Karpas-422 (cell line): ENCODE measurements at regions not wholly inside any gene's neighbourhood (a gene's known extent, or its start where the extent isn't known, plus 50 kb on each side); places are given as distances from the start of the nearest gene placed in this dataset.
"Not testable (repeated sequence)": the region's sequence is repeated elsewhere in the genome, so short reads cannot be mapped to it uniquely, and the experiment has no call there.

Experiments
- DNase-seq: peaks from one replicate; pipeline ENCODE4 v3.0.0-alpha.2; 2015
- H2AFZ ChIP-seq: fragments of 200-600 bp; sonication (generic); 2 replicates; pipeline ENCODE4 v1.6.1; 2014; ENCODE audit warnings: antibody characterized with exemption, low read length, mixed read lengths
- H3K27ac ChIP-seq: fragments of 200-600 bp; sonication (generic); 2 replicates; pipeline ENCODE4 v1.5.1; 2014; ENCODE audit warnings: mild to moderate bottlenecking, low read length, moderate library complexity
- H3K27me3 ChIP-seq: fragments of 200-600 bp; sonication (generic); 2 replicates; pipeline ENCODE4 v1.6.1; 2014; ENCODE audit warnings: low read length, mixed read lengths
- H3K36me3 ChIP-seq: fragments of 200-600 bp; sonication (generic); 2 replicates; pipeline ENCODE4 v1.6.1; 2014; ENCODE audit warnings: low read length, mixed read lengths; ENCODE audit not compliant: insufficient read depth
- H3K4me1 ChIP-seq: fragments of 200-600 bp; sonication (generic); 2 replicates; pipeline ENCODE4 v1.6.1; 2014; ENCODE audit warnings: mild to moderate bottlenecking, low read length, mixed read lengths
- H3K4me2 ChIP-seq: fragments of 200-600 bp; sonication (generic); 2 replicates; pipeline ENCODE4 v1.6.1; 2014; ENCODE audit warnings: low read length, low read depth, mild to moderate bottlenecking; ENCODE audit not compliant: poor library complexity, severe bottlenecking
- H3K4me3 ChIP-seq: fragments of 200-600 bp; sonication (generic); 2 replicates; pipeline ENCODE4 v1.5.1; 2014; ENCODE audit warnings: mild to moderate bottlenecking, antibody characterized with exemption, low read length, mixed read lengths
- H3K79me2 ChIP-seq: fragments of 200-600 bp; sonication (generic); 2 replicates; pipeline ENCODE4 v1.6.1; 2014; ENCODE audit warnings: mild to moderate bottlenecking, low read length, mixed read lengths
- H3K9ac ChIP-seq: fragments of 200-600 bp; sonication (generic); 2 replicates; pipeline ENCODE4 v1.6.0; 2014; ENCODE audit warnings: low read length
- H3K9me2 ChIP-seq: fragments of 200-600 bp; sonication (generic), shearing (Covaris generic); replicated peaks from 2 replicates; pipeline ENCODE4 v1.6.0; 2014; ENCODE audit warnings: mild to moderate bottlenecking, low read length, moderate library complexity; ENCODE audit not compliant: insufficient read depth
- H3K9me3 ChIP-seq: fragments of 300-700, 200-600 bp; sonication (generic); 2 replicates; pipeline ENCODE4 v1.6.1; 2014; ENCODE audit warnings: low read length, mixed read lengths
- H4K20me1 ChIP-seq: fragments of 200-600 bp; sonication (generic); 2 replicates; pipeline ENCODE4 v1.6.1; 2014; ENCODE audit warnings: mild to moderate bottlenecking, antibody characterized with exemption, low read length, low read depth; ENCODE audit not compliant: insufficient read depth

- H3K4me2 ChIP-seq: no peak overlapping the region
- H3K9me3 ChIP-seq: 0 out of 2 replicates have a peak, but pooled peaks cover 3% of the 10 kb centered on the region
- no peak overlapping the region for H3K9ac ChIP-seq
- no peak overlapping the region for H2AFZ ChIP-seq
- no peaks in the 10 kb centered on the region for H4K20me1 ChIP-seq
- H3K36me3 ChIP-seq: no peaks in the 10 kb centered on the region
- H3K4me1 ChIP-seq: no peaks in the 10 kb centered on the region
- no peak overlapping the region for H3K4me3 ChIP-seq
- H3K79me2 ChIP-seq: no peaks in the 10 kb centered on the region
- no peak overlapping the region for H3K27ac ChIP-seq
- no peaks in the 10 kb centered on the region for H3K27me3 ChIP-seq
- DNase-seq: no peak
- H3K9me2 ChIP-seq: no peaks in the 10 kb centered on the region
Observed at GRCh38 chr4:137852326-137852725, 320.0 kb upstream of the PCDH18 start.

DNA sequence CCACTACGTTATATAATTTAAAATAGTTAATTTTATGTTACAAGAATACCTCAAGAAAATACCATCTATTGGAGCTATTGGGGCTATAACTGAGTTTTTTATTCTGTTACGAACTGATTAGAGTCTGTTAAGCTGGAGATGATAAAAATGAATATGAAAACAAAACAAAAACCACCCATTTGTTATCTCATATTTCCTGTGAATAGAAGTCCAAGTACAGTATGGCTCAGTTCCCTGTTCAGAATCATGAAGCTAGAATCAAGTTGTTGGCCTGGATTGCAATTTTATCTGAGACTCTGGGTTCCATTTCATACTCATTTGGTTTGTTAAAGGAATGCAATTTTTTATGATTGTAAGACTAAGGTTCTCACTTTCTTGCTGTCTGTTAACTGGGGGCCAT, 319.1 kb upstream of the PCDH18 start:
- Histone ChIP-seq H3K4me1 (no peaks in the 10 kb centered on the region), H3K9ac (no peak overlapping the region), H2AFZ (no peak overlapping the region), H4K20me1 (no peaks in the 10 kb centered on the region), H3K36me3 (no peaks in the 10 kb centered on the region), H3K9me3 (0 out of 2 replicates have a peak, but pooled peaks cover 3% of the 10 kb centered on the region), H3K27me3 (no peaks in the 10 kb centered on the region), H3K4me3 (no peak overlapping the region), H3K79me2 (no peaks in the 10 kb centered on the region), H3K9me2 (no peaks in the 10 kb centered on the region), H3K27ac (no peak overlapping the region), H3K4me2 (no peak overlapping the region)
- no peak for DNase-seq

DNA sequence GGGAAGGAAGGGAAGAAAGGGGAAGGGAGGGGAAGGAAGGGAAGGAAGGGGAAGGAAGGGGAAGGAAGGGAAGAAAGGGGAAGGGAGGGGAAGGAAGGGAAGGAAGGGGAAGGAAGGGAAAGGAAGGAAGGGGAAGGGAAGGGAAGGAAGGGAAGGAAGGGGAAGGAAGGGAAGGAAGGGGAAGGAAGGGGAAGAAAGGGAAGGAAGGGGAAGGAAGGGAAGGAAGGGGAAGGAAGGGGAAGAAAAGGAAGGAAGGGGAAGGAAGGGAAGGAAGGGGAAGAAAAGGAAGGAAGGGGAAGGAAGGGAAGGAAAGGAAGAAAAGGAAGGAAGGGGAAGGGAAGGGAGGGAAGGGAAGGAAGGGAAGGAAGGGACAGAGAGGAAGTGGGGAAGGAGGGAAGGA, 295.7 kb upstream of the PCDH18 start:
- H3K9me2 ChIP-seq, H3K36me3 ChIP-seq, H3K79me2 ChIP-seq, H3K27ac ChIP-seq, DNase-seq, H3K4me2 ChIP-seq, H3K9me3 ChIP-seq, H3K9ac ChIP-seq, H3K4me3 ChIP-seq, H3K27me3 ChIP-seq, H2AFZ ChIP-seq, H4K20me1 ChIP-seq, H3K4me1 ChIP-seq: not testable (repeated sequence)

DNA sequence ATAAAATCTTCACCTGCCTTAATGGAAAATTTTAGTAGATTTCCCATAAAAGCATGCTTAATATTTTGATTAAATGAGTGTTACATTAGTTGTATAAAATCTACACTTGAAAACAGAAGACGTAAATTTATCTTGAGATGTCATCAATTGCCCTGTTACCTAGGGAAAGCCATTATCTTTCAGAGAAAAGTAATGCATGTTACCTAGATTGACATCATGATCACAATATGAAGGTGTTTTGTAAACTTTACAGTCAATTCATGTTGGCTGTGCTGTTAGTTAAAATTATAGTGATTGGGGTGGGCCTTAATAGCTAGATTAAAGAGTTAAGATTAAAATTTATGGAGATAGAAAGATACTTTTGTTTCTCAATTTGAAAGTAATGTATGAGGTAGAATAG, 293.2 kb upstream of the PCDH18 start:
- no peaks in the 10 kb centered on the region for H3K4me1 ChIP-seq
- no peak overlapping the region for H3K4me3 ChIP-seq
- no peaks in the 10 kb centered on the region for H3K79me2 ChIP-seq
- no peak overlapping the region for H3K4me2 ChIP-seq
- no peaks in the 10 kb centered on the region for H4K20me1 ChIP-seq
- no peaks in the 10 kb centered on the region for H3K27me3 ChIP-seq
- no peaks in the 10 kb centered on the region for H3K9me3 ChIP-seq
- no peak for DNase-seq
- H3K9ac ChIP-seq: no peak overlapping the region
- no peaks in the 10 kb centered on the region for H3K9me2 ChIP-seq
- no peak overlapping the region for H3K27ac ChIP-seq
- H2AFZ ChIP-seq: no peak overlapping the region
- H3K36me3 ChIP-seq: no peaks in the 10 kb centered on the region

DNA sequence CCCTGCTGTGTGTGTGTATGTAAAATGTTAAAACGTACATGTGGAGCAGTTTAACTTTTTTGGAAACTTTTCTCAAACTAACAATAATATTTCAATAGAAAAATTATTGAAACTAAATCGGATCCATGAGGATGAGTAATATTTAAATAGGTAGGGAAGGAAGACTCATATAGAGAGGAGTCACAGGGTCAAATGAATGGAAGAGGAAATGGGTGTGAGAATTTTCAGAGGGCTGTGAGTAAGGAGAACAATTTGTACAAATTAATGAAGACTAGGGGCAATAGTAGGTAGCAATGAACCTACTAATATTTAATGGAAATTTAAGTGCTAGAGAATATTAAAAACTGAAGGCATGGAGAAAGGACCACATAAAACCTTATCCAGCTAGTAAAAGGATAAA, 290.7 kb upstream of the PCDH18 start:
- H3K9ac ChIP-seq: no peak overlapping the region
- H3K36me3 ChIP-seq: no peaks in the 10 kb centered on the region
- no peaks in the 10 kb centered on the region for H4K20me1 ChIP-seq
- no peak overlapping the region for H3K4me3 ChIP-seq
- no peak overlapping the region for H3K27ac ChIP-seq
- no peak overlapping the region for H2AFZ ChIP-seq
- H3K9me2 ChIP-seq: no peaks in the 10 kb centered on the region
- H3K79me2 ChIP-seq: no peaks in the 10 kb centered on the region
- DNase-seq: no peak
- no peak overlapping the region for H3K4me2 ChIP-seq
- H3K4me1 ChIP-seq: no peaks in the 10 kb centered on the region
- no peaks in the 10 kb centered on the region for H3K27me3 ChIP-seq
- no peaks in the 10 kb centered on the region for H3K9me3 ChIP-seq

DNA sequence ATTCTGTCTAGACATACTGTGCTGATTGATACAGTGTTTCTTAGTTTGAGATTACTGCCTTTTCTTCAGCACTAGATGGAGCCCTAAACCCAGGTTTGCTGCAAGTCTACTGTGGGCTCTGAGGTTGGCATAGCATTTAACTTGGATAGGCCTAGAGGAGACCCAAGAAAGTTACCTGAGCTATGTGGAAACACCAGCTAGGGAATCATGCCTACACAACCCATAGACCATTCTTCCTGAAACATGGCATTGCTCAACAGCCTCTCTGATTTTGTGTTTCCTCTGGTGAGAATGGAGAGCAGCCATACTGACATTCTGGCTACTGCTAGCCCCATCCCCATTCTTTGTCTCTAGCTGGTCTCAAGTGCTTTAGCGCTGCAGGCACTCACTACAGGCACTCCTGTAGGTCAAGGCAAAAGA, 287.7 kb upstream of the PCDH18 start:
- Histone ChIP-seq H3K79me2 (no peaks in the 10 kb centered on the region), H3K4me2 (no peak overlapping the region), H3K27me3 (no peaks in the 10 kb centered on the region), H3K27ac (no peak overlapping the region), H3K9me2 (no peaks in the 10 kb centered on the region), H3K36me3 (no peaks in the 10 kb centered on the region), H3K4me3 (no peak overlapping the region), H3K4me1 (no peaks in the 10 kb centered on the region), H4K20me1 (no peaks in the 10 kb centered on the region), H3K9me3 (no peaks in the 10 kb centered on the region), H3K9ac (no peak overlapping the region), H2AFZ (no peak overlapping the region)
- peak; percentile 79 for DNase-seq

DNA sequence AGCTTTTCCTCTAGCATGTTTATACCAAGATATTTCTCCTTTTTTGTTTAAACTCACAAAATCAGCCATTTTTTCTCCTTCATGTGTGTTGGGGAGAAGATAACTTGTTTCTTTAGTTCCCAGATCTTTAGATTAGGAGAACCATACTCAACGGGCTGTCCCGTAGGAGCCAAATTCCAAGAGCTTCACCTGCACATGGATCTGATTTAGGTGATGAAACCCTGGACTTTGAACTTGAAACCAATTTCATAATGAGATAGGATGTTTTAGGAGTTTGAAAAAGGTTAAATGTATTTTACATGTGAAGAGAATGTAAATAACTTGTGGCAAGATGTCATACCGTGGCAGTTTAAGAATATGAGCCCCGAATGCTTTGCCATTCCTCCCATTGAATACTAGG, 280.0 kb upstream of the PCDH18 start:
- no peak overlapping the region for H2AFZ ChIP-seq

GRCh38 chr4:137806420-137806819, 274.1 kb upstream of the PCDH18 start:
- H3K36me3 ChIP-seq: no peaks in the 10 kb centered on the region
- no peaks in the 10 kb centered on the region for H4K20me1 ChIP-seq
- DNase-seq: no peak
- no peaks in the 10 kb centered on the region for H3K9me2 ChIP-seq
- no peaks in the 10 kb centered on the region for H3K79me2 ChIP-seq
- H3K4me1 ChIP-seq: no peaks in the 10 kb centered on the region
- H3K9ac ChIP-seq: no peak overlapping the region
- no peak overlapping the region for H3K27ac ChIP-seq
- H3K9me3 ChIP-seq: no peaks in the 10 kb centered on the region
- no peak overlapping the region for H3K4me3 ChIP-seq
- no peak overlapping the region for H2AFZ ChIP-seq
- H3K4me2 ChIP-seq: no peak overlapping the region
- H3K27me3 ChIP-seq: no peaks in the 10 kb centered on the region

More for the DNA sequence above, 280.0 kb upstream of the PCDH18 start:
- DNase-seq: no peak
- no peak overlapping the region for H3K4me2 ChIP-seq
- no peak overlapping the region for H3K4me3 ChIP-seq
- no peaks in the 10 kb centered on the region for H3K9me2 ChIP-seq
- no peaks in the 10 kb centered on the region for H3K27me3 ChIP-seq
- H3K79me2 ChIP-seq: no peaks in the 10 kb centered on the region
- H3K4me1 ChIP-seq: no peaks in the 10 kb centered on the region
- H3K27ac ChIP-seq: no peak overlapping the region
- no peaks in the 10 kb centered on the region for H3K9me3 ChIP-seq
- no peaks in the 10 kb centered on the region for H3K36me3 ChIP-seq
- no peak overlapping the region for H3K9ac ChIP-seq
- H4K20me1 ChIP-seq: no peaks in the 10 kb centered on the region

GRCh38 chr4:137804906-137805495, 272.7 kb upstream of the PCDH18 start:
- Histone ChIP-seq H4K20me1 (no peaks in the 10 kb centered on the region), H3K9me2 (no peaks in the 10 kb centered on the region), H3K27me3 (no peaks in the 10 kb centered on the region), H2AFZ (no peak overlapping the region), H3K79me2 (no peaks in the 10 kb centered on the region), H3K9ac (no peak overlapping the region), H3K4me3 (no peak overlapping the region), H3K4me1 (no peaks in the 10 kb centered on the region), H3K9me3 (no peaks in the 10 kb centered on the region), H3K4me2 (no peak overlapping the region), H3K36me3 (no peaks in the 10 kb centered on the region), H3K27ac (no peak overlapping the region)
- DNase-seq: no peak
